ENCODE measurements at regions not wholly inside any gene's neighbourhood (a gene's known extent, or its start where the extent isn't known, plus 50 kb on each side); places are given as distances from the start of the nearest gene placed in this dataset.
"Not testable (repeated sequence)": the region's sequence is repeated elsewhere in the genome, so short reads cannot be mapped to it uniquely, and the experiment has no call there.

DNA sequence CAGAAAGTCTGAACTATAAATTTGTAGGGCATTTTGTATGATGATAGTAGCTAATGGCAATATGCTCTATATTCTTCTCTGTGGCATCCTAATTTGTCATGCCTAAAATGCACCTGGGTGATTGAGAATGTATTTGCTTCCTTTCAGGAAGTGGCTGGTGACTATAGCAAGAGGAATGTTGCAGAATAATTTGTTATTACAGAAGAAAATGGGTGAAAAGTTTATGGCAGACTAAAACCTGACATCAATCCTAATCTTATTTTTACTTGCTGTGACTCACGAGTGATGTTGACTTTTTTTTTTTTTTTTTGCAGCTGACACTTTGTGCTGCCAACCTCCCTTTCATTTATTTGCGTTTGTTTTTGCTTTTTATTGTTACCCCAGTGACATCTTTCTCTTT, 141.1 kb downstream of the MSL3 start:
- ChIA-PET POLR2A (no interaction called here), CTCF (no interaction called here)
- TF ChIP-seq, protein P1, sequence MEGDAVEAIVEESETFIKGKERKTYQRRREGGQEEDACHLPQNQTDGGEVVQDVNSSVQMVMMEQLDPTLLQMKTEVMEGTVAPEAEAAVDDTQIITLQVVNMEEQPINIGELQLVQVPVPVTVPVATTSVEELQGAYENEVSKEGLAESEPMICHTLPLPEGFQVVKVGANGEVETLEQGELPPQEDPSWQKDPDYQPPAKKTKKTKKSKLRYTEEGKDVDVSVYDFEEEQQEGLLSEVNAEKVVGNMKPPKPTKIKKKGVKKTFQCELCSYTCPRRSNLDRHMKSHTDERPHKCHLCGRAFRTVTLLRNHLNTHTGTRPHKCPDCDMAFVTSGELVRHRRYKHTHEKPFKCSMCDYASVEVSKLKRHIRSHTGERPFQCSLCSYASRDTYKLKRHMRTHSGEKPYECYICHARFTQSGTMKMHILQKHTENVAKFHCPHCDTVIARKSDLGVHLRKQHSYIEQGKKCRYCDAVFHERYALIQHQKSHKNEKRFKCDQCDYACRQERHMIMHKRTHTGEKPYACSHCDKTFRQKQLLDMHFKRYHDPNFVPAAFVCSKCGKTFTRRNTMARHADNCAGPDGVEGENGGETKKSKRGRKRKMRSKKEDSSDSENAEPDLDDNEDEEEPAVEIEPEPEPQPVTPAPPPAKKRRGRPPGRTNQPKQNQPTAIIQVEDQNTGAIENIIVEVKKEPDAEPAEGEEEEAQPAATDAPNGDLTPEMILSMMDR (IDR thresholded peaks at IDR 0.05; ENCODE audit: control extremely low read depth, extremely low read depth, low read depth, missing control alignments) = no peak
- DNase-seq (ENCODE audit: extremely low spot score) = no peak

DNA sequence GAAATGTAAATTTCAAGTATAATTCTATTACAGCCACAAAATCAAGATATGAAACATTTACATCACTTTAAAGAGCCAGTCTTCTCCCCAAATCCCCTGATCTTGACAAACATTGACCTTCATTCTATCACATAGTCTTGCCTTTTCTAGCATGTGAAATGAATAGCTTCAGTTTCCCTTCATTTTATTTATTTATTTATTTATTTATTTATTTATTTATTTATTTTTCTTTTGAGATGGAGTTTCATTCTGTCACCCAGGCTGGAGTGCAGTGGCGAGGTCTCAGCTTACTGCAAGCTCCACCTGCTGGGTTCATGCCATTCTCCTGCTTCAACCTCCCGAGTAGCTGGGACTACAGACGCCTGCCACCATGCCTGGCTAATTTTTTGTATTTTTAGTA, 147.9 kb downstream of the MSL3 start:
- DNase-seq (ENCODE audit: extremely low spot score); POLR2A ChIA-PET: not testable (repeated sequence)
- CTCF ChIA-PET = interaction anchor here (1.7 kb wide), 1 partner anchor 15 kb away, joined by 5 read pairs; no protein-coding TSS in a partner anchor

DNA sequence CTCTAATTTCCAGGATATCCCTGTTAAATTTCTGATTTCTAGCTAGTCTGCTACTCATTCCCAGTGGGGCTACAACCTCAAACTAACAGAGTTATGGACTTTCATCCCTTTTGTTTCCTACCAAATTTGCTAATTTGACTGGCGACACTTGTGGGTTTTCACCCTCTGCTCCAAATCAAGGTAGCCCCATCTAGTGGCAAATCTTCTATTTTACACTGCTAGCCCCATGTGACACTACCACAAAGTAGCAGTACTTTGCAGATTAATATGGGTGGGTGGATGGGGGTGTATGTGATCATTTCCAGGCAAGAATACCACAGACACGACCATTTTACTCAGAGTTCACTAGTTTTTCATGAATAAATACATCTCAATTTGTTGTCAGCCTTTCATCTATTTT, 150.3 kb downstream of the MSL3 start:
- ChIA-PET POLR2A (no interaction called here), CTCF (no interaction called here)
- TF ChIP-seq, protein P1 (IDR thresholded peaks at IDR 0.05; ENCODE audit: control extremely low read depth, extremely low read depth, low read depth, missing control alignments) = no peak
- peak; percentile 16 for DNase-seq (ENCODE audit: extremely low spot score)

DNA sequence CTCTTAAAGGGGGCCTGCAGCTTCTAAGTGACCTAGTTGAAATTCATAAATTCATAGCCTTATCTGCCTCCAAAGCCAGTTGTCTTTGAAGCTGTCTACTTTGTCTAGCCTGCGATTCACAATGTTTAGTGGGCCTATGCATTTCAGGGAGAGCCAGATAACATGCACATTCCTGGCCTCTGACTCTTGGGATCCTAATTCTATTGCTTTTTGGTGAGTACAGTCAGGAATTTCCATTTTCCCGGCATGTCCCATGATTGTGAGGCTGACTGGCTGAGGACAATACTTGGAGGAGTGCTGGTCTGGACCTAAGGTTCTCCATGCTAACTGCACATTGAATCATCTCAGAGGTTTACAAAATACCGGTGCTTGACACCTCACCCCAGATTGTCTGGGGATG, 155.0 kb downstream of the MSL3 start:
- DNase-seq (ENCODE audit: extremely low spot score) = no peak
- ChIA-PET CTCF (no interaction called here), POLR2A (no interaction called here)
- TF ChIP-seq, protein P1 (IDR thresholded peaks at IDR 0.05; ENCODE audit: control extremely low read depth, extremely low read depth, low read depth, missing control alignments) = no peak

DNA sequence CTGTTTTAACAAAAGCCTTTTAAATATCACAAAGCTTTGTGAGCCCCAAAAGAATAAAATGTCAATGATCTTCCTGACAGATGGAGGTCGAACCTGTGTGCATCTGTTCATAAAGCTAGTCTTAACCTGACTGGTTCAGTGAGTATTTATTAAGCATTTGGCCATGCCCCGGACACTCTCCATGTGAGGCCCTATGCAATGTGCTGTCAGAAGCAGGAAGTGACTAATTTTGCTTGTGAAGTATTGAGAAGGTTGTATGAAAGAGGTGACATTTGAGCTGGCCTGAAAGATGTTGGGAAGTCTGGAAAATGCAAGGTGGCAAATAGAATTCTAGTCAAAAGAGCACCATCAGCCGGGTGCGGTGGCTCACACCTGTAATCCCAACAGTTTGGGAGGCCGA, 171.4 kb downstream of the MSL3 start:
- ChIA-PET CTCF (interaction anchor here (1.0 kb wide), 1 partner anchor 13 kb away, joined by 3 read pairs; no protein-coding TSS in a partner anchor), POLR2A (no interaction called here)
- no peak for DNase-seq (ENCODE audit: extremely low spot score)
- TF ChIP-seq, protein P1 (IDR thresholded peaks at IDR 0.05; ENCODE audit: control extremely low read depth, extremely low read depth, low read depth, missing control alignments) = no peak

DNA sequence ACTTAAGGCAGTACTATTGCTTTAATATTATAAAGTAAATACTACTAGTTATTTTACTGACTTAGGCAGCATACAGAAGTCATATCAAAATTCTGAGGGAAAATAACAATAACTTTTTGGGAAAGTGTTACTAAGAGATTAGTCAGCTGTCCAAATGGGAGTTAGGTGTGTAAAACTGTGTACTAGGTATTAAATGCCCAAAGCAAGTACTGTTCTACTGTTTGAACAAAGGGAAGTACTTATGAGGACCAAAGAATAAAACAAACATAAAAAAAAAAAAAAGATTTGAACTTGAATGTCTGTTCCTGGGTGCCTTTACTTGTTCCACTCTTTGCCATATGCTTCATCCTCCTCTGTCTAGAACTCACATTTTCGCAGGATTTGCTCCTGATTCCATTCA, 174.4 kb downstream of the MSL3 start:
- POLR2A ChIA-PET = no interaction called here
- TF ChIP-seq, protein P1 (IDR thresholded peaks at IDR 0.05; ENCODE audit: control extremely low read depth, extremely low read depth, low read depth, missing control alignments) = no peak
- no peak for DNase-seq (ENCODE audit: extremely low spot score)
- CTCF ChIA-PET = interaction anchor here (1.7 kb wide), 1 partner anchor 10 kb away, joined by 5 read pairs; no protein-coding TSS in a partner anchor

DNA sequence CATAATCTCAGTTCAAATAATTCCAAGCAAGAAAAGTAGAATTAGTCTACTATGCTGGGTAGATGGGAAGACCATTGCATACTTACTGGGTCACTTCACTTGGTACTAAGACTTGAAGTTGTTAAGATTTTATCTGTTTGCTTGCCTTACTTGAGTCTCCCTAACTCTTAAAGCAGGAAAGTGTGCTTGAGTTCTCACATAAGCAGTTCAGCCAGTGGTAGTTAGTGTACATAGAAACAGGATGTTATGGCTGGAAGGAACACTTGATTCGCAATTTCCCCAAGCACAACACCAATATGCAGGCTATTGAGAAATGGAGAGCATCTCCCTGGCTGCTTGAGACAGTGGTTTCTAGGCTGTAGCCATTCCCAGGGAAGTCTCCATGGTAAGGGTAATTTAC, 176.1 kb downstream of the MSL3 start:
- DNase-seq (ENCODE audit: extremely low spot score) = no peak
- ChIA-PET POLR2A (no interaction called here), CTCF (no interaction called here)
- TF ChIP-seq, protein P1 (IDR thresholded peaks at IDR 0.05; ENCODE audit: control extremely low read depth, extremely low read depth, low read depth, missing control alignments) = no peak

All from GM10248 (cell line).